ENCODE measurements at regions not wholly inside any gene's neighbourhood (a gene's known extent, or its start where the extent isn't known, plus 50 kb on each side); places are given as distances from the start of the nearest gene placed in this dataset.

- no peaks in the 10 kb centered on the region for H3K9me3 Mint-ChIP-seq (ENCODE audit: unreplicated experiment)
- DNase-seq (ENCODE audit: low spot score): no peak
- peaks cover 2% of the 10 kb centered on the region for H3K27me3 Mint-ChIP-seq (ENCODE audit: unreplicated experiment)
- no peaks in the 10 kb centered on the region for H3K36me3 Mint-ChIP-seq (ENCODE audit: low read depth, unreplicated experiment)
- no peak for TF ChIP-seq CTCF (IDR thresholded peaks at IDR 0.05; ENCODE audit: unreplicated experiment)
- no peaks in the 10 kb centered on the region for H3K4me1 Mint-ChIP-seq (ENCODE audit: unreplicated experiment)
- H3K4me3 Mint-ChIP-seq (ENCODE audit: unreplicated experiment): no peak overlapping the region
- no peak overlapping the region for H3K27ac Mint-ChIP-seq (ENCODE audit: unreplicated experiment)
These were observed 229.2 kb downstream of the PTTG2 start for GRCh38 chr4:38189445-38189844.

DNA sequence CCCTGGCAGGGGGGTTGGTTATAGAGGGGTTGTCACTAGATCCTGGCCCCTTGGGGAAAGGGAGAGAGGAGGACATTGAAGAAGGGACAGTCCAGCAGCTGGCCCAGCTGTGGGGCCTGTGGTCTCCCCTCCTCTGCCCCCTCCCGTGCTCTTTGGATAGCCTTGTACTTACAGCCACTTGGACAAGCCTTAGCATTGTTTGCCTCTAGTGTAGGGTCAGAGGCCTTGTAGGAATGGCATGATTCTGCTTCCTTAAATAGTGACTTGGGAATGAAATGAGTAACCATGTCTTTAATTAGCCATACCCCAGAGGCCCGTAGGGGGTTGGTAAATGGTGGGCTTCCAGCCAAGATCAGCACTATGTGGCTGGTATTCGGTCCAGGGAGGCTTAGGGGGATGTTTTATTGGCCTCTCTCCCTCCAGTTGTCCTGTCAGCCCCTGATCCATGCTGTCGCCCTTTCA, 230.6 kb downstream of the PTTG2 start:
- no peaks in the 10 kb centered on the region for H3K9me3 Mint-ChIP-seq (ENCODE audit: unreplicated experiment)
- H3K4me3 Mint-ChIP-seq (ENCODE audit: unreplicated experiment): no peak overlapping the region
- no peaks in the 10 kb centered on the region for H3K36me3 Mint-ChIP-seq (ENCODE audit: low read depth, unreplicated experiment)
- DNase-seq (ENCODE audit: low spot score): no peak
- H3K4me1 Mint-ChIP-seq (ENCODE audit: unreplicated experiment): no peaks in the 10 kb centered on the region
- TF ChIP-seq CTCF (IDR thresholded peaks at IDR 0.05; ENCODE audit: unreplicated experiment): no peak
- no peak overlapping the region for H3K27ac Mint-ChIP-seq (ENCODE audit: unreplicated experiment)
- peaks cover 2% of the 10 kb centered on the region for H3K27me3 Mint-ChIP-seq (ENCODE audit: unreplicated experiment)

DNA sequence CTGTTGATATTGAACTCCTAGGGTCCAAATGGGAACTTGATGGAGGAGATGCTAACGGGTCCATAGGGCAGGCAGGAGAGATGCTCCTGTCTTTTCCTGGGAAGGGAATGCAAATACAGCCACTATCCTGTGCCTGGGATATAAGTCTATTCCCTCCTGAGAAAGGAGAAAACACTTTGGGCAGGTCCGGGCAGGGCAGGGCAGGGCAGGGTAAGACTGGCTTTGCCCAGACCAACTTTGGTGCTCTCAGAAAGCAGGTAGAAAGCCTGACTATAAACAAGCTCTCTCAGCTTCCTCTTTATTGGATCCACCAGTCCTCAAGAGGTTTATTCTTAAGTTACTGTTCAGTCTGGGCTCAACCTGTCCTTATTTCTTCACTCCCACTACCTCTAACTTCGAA, 232.3 kb downstream of the PTTG2 start:
- H3K4me1 Mint-ChIP-seq (ENCODE audit: unreplicated experiment): no peaks in the 10 kb centered on the region
- H3K9me3 Mint-ChIP-seq (ENCODE audit: unreplicated experiment): no peaks in the 10 kb centered on the region
- no peaks in the 10 kb centered on the region for H3K36me3 Mint-ChIP-seq (ENCODE audit: low read depth, unreplicated experiment)
- H3K27ac Mint-ChIP-seq (ENCODE audit: unreplicated experiment): no peak overlapping the region
- no peak overlapping the region for H3K4me3 Mint-ChIP-seq (ENCODE audit: unreplicated experiment)
- no peak for DNase-seq (ENCODE audit: low spot score)
- H3K27me3 Mint-ChIP-seq (ENCODE audit: unreplicated experiment): peaks cover 2% of the 10 kb centered on the region
- no peak for TF ChIP-seq CTCF (IDR thresholded peaks at IDR 0.05; ENCODE audit: unreplicated experiment)

DNA sequence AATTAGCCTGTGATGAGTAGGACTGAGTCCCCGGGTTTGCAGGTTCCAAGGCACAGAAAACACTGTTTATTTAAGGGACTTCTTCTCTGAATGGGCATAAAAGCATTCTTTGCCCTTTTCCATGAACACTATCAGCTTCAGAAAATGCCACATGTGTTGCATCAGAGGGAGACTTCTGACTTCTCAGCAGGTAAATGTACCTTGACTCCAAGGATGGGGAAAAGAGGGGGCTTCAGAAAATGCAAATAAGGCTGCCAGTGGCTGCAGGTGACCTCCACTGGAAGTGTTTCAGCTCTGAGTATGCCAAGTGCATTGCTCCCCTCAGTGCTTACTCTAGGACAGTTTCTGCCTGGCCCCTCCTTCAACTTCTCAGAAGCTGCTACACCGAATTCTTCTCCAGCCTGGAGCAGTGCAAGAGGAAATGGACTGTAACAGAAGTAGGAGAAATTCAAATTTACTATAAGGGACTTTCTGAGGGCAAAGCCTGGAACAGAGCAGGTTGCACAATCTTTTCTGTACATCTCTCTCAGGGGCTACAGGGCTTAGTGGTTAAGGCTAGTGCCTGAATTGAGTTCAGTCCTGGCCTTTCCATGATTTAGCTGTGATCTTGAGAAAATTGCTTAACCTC, 233.2 kb downstream of the PTTG2 start:
- no peaks in the 10 kb centered on the region for H3K9me3 Mint-ChIP-seq (ENCODE audit: unreplicated experiment)

More for the DNA sequence above, 233.2 kb downstream of the PTTG2 start:
- no peaks in the 10 kb centered on the region for H3K36me3 Mint-ChIP-seq (ENCODE audit: low read depth, unreplicated experiment)
- DNase-seq (ENCODE audit: low spot score): no peak
- no peak for TF ChIP-seq CTCF (IDR thresholded peaks at IDR 0.05; ENCODE audit: unreplicated experiment)
- H3K4me1 Mint-ChIP-seq (ENCODE audit: unreplicated experiment): no peaks in the 10 kb centered on the region
- no peak overlapping the region for H3K27ac Mint-ChIP-seq (ENCODE audit: unreplicated experiment)
- no peak overlapping the region for H3K4me3 Mint-ChIP-seq (ENCODE audit: unreplicated experiment)
- H3K27me3 Mint-ChIP-seq (ENCODE audit: unreplicated experiment): peaks cover 2% of the 10 kb centered on the region
